HG02588 (cell line): ENCODE measurements at regions not wholly inside any gene's neighbourhood (a gene's known extent, or its start where the extent isn't known, plus 50 kb on each side); places are given as distances from the start of the nearest gene placed in this dataset.
"Not testable (repeated sequence)": the region's sequence is repeated elsewhere in the genome, so short reads cannot be mapped to it uniquely, and the experiment has no call there.

Experiments used
- ATAC-seq: cut with Tn5 transposase; IDR thresholded peaks from one replicate; pipeline ENCODE4 v1.9.1; 2021; ENCODE audit warnings: mild to moderate bottlenecking, moderate library complexity; ENCODE audit not compliant: unreplicated experiment

GRCh38 chr18:6569813-6570212 is 155.1 kb upstream of the L3MBTL4 start:
- no peak for ATAC-seq

GRCh38 chr18:6570581-6571238 is 156.0 kb upstream of the L3MBTL4 start:
- no peak for ATAC-seq

GRCh38 chr18:6571239-6571602 is 156.5 kb upstream of the L3MBTL4 start:
- no peak for ATAC-seq

- ATAC-seq = not testable (repeated sequence)
Observed at GRCh38 chr18:6572192-6572591, 157.3 kb upstream of the ARHGAP28 start.

GRCh38 chr18:6574631-6575030 is 154.9 kb upstream of the ARHGAP28 start:
- ATAC-seq = no peak

- ATAC-seq = no peak
Observed at GRCh38 chr18:6575908-6576307, 153.6 kb upstream of the ARHGAP28 start.

GRCh38 chr18:6576718-6577375 is 152.7 kb upstream of the ARHGAP28 start:
- ATAC-seq = no peak

GRCh38 chr18:6578686-6579085 is 150.8 kb upstream of the ARHGAP28 start:
- ATAC-seq = no peak

- ATAC-seq = no peak
Observed at GRCh38 chr18:6579486-6579885, 150.0 kb upstream of the ARHGAP28 start.

- no peak for ATAC-seq
Observed at GRCh38 chr18:6580401-6580800, 149.1 kb upstream of the ARHGAP28 start.

- ATAC-seq = no peak
Observed at GRCh38 chr18:6589923-6590322, 139.6 kb upstream of the ARHGAP28 start.

- ATAC-seq = no peak
Observed at GRCh38 chr18:6590326-6590725, 139.2 kb upstream of the ARHGAP28 start.

GRCh38 chr18:6591491-6591890 is 138.0 kb upstream of the ARHGAP28 start:
- ATAC-seq = no peak

- ATAC-seq = no peak
Observed at GRCh38 chr18:6592522-6592921, 137.0 kb upstream of the ARHGAP28 start.

GRCh38 chr18:6593142-6593885 is 136.2 kb upstream of the ARHGAP28 start:
- ATAC-seq = no peak

- ATAC-seq = no peak
Observed at GRCh38 chr18:6595666-6596065, 133.8 kb upstream of the ARHGAP28 start.

GRCh38 chr18:6598657-6599056 is 130.9 kb upstream of the ARHGAP28 start:
- ATAC-seq = no peak

- no peak for ATAC-seq
Observed at GRCh38 chr18:6600667-6601167, 128.8 kb upstream of the ARHGAP28 start.

- ATAC-seq = no peak
Observed at GRCh38 chr18:6601241-6601640, 128.3 kb upstream of the ARHGAP28 start.

- ATAC-seq = no peak
Observed at GRCh38 chr18:6602365-6602764, 127.2 kb upstream of the ARHGAP28 start.

- no peak for ATAC-seq
Observed at GRCh38 chr18:6604573-6604941, 125.0 kb upstream of the ARHGAP28 start.
